Retina (tissue), 1 donor: ENCODE measurements at regions not wholly inside any gene's neighbourhood (a gene's known extent, or its start where the extent isn't known, plus 50 kb on each side); places are given as distances from the start of the nearest gene placed in this dataset.
"Not testable (repeated sequence)": the region's sequence is repeated elsewhere in the genome, so short reads cannot be mapped to it uniquely, and the experiment has no call there.

Experiments
- DNase-seq: peaks from one replicate; pipeline ENCODE4 v3.0.0-alpha.2; 2016

DNA sequence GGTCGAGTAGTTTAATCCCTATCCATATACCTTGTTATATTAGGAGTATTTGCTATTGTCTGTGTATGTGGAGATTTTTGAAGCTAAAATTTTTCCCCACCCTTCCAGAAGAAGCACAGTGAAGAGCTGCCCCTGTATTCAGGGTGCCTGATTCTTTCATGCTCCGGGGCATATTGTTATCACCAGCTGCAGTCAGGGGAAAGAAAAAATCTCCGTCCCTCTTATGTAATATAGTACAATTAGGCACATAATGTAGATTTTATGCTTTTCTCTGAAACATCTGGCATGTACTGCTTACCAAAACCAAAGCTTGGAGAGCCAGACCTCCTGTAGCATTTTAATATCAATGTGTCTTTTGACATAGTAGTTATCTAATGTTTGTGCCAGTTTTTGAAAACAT, 214.9 kb upstream of the EDNRB start:
- DNase-seq, result no peak

DNA sequence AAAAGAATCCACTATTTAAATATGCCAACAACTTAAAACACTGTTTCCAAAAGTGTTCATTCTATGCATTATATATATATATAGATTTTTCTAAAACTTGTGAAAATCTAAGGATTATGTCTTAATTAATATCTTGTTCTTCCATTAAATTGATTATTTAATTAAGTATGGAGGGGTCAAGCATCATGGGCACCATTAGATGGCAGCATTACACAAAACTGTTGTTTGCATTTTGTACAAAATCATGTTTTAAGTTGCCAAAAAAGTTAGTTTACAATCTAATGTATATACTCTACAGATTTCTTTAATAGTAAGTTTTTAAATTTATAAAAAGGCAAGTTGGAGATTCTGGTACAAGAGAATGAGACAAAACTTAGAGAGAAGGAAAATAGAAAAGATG, 213.2 kb upstream of the EDNRB start:
- no peak for DNase-seq

DNA sequence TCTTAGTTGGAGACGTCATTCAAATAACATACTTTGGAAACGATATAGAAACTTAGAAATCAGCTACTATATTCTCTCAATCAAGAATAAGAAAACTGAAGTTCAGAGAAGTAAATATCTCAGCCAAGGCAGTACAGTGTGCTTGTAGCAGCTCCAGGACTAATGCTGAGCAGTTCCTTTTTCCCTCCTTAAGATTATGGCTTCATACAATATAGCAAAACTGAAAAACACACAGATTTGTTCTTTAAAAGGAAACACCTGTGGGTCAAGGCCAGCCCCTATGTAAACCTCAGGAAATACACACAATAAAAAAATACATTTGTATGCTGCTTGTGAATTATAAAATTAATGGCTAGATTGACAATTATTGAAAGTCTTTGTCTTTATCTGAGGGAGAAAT, 212.7 kb upstream of the EDNRB start:
- no peak for DNase-seq

DNA sequence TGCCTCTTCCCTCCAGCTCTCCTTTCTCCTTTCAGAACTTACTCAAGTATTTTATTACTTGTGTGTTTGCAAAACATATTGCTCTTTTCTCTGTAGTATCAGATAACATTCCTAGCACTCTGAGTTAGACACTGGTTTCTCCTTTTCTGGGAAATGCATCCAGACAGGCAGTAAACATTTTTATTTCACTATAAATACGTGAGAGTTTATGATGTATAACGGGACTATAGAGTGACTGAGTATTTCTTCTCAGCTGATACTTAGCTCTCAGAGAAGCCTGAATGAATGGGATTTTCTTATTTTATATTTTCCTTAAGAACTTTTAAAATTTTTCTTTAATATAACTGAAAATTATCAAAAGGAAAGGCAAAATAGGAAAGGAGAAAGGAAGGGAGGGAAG, 211.2 kb upstream of the EDNRB start:
- DNase-seq, result no peak

DNA sequence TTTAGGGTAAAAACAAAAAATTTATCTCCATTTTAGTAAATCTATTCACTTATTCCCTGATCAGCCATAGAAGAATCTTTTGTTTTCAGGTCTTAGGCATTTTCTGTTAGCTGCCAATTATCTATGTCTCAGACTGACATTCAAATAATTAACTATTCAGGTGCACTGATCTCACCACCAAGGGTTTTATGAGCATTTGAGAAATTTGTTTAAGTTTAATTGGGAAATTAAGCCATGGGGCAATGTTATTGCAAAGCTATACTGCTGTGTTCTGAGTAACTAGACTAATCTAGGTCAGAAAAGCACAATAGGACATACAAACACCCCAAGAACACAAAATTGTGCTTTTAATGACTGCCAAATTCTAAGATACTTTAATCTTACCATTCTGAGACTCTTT, 210.7 kb upstream of the EDNRB start:
- peak; percentile 38 for DNase-seq

DNA sequence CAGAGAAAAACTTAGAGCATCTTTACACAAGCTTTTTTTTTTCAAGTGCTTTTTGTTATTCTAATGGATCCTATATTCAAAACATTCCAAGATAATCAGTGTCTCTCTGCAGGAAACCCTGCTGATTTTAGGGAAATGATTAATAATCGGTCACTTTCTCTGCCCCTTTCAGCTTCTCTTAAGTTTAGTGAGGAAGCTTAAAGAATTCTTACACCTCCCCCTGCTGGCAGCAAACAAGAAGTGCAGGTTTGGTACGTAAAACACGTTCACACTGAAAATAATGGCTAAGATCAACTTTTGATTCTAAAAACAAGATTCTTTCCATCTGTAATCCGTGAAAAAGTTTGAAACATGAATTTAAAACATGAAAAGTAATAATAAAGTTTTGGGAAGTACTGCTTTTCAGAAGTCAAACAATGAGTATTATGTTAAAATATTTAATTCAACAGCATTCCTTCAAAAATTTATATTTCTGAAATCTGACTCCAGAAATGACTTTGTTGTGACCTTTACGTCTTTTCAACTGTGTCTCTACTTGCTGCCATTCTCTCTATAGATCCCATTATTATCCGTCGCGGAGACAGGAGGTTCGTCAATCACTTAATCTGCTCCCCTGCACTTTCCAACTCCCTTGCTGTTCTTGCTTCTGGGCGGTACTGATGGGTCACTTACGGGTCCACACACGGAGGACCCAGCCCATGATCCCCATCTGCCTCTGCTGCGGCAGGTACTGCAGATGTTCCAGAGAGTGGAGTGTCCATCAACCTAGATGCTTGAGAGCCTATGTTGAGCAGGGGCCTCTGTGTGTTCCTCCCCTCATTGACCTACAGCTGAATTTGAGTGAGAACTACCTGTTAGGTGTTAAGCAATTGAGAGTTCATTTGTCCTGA, 203.1 kb upstream of the EDNRB start:
- peak; percentile 52 for DNase-seq

DNA sequence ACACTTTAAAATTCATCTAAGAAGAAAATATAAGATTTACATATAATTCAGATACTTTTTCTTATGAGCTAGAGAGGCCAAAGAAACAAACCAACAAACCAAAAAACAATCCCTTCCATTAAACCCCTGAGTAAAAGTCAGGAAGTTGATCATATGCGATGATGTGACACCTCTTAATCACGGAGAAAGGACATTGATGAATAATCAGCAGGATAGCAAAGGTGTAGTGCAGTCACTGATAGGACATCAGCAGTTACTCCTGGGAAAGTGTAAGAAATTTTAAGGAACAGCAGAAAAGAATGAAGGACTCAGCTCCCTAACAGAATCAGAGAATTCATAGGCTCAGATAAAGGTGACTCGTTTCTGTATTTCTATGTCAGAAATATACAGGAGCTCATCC, 202.4 kb upstream of the EDNRB start:
- DNase-seq, result no peak

DNA sequence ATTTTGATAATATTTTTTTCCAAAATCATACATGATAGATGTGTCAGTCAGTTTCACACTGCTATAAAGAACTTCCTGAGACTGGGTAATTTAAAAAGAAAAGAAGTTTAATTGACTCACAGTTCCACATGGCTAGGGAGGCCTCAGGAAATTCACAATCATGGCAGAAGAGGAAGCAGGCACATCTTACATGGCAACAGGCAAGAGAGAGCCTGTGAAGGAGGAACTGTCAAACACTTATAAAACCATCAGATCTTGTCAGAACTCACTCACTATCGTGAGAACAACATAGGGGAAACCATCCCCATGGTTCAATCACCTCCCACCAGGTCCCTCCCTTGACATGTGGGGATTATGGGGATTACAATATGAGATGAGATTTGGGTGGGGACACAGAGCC, 201.5 kb upstream of the EDNRB start:
- not testable (repeated sequence) for DNase-seq

DNA sequence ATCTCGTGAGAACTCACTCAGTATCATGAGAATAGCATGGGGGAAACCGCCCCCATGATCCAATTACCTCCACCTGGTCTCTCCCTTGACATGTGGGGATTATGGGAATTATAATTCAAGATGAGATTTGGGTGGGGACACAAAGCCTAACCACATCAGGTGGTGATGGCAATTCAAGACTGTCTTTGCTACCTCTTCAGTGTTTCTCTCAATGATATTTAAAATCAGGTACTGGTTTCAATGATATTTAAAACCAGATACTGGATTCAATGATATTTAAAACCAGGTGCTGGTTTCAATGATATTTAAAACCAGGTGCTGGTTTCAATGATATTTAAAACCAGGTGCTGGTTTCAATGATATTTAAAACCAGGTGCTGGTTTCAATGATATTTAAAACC, 198.4 kb upstream of the EDNRB start:
- not testable (repeated sequence) for DNase-seq

DNA sequence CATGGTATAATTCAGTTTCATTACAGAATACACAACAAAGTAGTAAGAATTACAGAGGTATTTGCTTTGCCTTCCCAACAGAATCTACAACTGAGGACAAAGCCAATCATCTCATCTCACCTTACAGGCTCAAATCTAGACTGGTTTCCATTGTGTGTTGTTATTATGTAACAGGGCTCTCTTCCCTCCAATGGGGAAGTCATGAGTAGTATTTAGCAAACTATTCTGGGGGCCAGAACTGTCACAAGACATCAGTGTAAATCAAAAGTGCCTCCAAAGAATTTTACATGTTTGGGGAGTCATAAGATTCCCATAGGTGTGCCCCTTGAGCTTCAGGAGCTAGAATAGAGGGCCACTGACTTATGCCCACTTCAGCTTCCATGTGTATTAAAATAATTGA, 187.0 kb upstream of the EDNRB start:
- DNase-seq, result no peak

DNA sequence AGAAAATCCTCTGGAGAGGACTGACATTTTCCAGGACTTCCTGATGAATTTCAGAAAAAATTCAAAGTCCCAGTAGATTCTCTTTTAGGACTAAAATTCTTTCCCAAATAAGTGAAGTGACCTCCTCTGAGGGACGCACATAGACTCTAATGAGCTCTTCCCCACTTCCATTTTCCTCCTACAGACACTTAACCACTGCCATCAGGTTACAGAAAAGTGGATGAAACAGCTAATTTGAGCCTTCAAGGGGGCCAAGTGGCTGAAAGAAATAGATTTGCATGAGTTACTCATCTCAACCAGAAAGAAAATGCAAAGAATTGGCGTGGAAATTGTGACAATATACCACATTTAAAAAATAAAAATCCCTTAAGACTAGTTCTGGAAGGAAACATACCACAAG, 185.3 kb upstream of the EDNRB start:
- no peak for DNase-seq

DNA sequence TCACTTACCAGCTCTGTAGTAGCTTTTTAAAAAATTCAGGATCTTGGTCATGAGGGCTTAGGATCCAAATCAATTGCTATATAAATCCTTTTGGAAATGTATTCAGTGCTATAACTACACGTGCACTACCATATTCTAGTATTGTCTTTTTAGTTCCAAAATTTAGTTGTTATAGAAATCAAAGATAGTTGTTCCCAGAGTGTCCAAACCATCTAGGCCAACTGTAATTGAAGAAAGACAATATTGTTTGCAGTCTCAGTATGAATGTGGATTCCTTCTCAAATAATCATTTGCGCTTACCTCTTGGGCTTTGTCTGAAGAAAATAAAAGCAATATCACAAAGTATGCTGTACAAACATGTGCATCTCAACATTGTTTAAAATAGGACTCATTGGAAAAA, 184.1 kb upstream of the EDNRB start:
- no peak for DNase-seq

DNA sequence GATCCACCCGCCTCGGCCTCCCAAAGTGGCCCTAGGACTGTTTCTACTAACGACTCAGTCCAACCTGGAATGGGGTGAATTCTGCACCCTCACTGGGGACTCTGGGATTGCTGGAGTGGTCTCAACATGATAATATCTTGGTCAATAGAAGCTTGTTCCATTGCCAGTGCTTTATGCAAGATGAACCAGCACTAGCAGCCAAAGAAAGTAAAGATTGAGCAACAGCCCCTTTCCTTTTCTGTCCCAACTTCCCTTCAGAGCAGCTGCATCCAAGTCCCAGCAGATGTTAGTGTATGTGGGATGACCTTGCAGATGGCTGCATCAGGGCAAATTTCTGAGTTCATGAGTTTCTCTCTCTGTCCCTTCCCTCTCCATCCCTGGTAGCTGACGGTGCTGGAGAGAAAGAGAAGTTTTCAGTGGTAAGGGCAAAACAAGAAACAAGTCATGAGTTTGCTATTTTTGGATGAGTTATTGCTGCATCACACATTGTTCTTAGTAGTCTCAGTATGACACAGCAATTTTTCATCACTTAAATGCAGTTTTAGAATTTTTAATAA, 183.6 kb upstream of the EDNRB start:
- DNase-seq, result no peak

DNA sequence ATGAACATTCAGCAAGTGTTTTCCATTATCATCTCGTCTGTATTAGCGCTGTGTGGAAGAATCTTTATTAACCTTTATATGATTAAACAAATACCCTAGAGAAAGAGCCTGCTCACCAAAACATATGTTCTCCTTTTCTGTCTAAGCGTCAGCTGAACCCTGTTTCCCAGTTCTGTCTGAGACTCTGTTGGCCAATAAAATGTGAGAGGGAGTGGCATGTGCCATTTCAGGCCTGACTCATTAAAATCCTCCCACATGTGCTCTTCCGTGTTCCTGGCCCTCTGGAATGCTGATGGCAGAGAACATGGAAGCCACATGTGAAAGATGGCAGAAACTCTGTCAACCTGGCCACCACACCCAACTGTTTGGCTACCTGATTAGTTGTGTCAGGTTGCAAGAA, 181.9 kb upstream of the EDNRB start:
- DNase-seq, result no peak

DNA sequence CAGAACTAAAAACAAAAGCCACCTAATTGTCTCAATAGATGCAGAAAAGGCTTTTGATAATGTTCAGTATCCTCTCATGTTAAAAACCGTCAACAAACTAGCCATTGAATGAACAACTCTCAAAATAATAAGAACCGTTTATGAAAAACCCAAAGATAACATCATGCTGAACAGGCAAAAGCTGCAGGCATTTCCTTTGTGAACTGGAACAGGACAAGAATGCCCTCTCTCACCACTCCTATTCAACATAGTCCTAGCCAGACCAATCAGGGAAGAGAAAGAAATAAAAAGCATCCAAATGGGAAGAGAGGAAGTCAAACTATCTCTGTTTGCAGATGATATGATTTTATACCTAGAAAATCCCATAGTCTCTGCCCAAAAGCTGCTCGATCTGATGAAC, 179.6 kb upstream of the EDNRB start:
- DNase-seq, result no peak

DNA sequence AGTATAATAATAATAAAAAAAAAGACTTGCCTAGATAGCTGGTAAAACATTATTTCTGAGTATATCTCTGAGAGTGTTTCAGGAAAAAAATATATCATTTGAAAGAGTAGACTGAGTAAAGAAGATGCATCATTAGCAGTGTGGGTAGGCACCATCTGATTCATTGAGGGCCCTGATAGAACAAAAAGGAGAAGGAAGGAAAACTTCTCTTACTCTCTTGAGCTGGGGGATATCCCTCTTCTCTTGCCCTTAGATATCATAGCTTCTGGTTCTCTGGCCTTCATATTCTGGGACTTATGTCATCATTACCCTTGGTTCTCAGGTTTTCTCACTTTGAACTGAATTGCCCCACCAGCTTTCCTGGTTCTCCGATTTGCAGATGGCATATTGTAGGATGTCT, 177.6 kb upstream of the EDNRB start:
- no peak for DNase-seq

DNA sequence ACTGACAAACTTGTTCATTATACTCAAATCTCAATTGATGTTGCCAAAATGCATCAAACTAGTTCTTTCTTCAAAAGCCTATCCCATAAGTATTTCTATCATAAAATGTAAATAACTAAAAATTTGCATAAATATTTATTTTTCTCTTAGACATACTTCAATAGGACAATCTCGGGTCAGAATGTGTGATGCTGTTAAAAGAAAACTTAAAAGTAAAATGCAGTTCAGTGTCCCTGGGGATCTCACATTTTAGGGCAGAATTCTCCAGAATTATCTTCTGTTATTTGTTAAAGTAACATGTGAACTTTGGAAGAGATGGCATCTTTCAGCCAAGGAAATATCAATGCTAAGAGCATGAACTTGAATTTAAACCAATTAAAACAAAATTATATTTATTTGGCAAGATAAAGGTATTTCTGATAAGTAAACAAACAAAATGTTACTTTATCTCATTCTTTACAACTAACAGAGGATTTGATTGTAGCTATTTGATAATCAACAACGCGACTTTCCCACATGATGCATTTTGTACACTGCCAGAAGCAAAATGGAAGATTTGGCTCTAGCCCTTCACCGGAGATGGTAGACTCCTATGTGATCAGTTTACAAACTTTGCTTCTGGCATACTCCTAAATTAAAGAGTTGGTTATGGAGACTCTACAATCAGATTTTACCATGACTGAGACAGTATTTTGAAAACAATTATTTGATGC, 169.5 kb upstream of the EDNRB start:
- no peak for DNase-seq

DNA sequence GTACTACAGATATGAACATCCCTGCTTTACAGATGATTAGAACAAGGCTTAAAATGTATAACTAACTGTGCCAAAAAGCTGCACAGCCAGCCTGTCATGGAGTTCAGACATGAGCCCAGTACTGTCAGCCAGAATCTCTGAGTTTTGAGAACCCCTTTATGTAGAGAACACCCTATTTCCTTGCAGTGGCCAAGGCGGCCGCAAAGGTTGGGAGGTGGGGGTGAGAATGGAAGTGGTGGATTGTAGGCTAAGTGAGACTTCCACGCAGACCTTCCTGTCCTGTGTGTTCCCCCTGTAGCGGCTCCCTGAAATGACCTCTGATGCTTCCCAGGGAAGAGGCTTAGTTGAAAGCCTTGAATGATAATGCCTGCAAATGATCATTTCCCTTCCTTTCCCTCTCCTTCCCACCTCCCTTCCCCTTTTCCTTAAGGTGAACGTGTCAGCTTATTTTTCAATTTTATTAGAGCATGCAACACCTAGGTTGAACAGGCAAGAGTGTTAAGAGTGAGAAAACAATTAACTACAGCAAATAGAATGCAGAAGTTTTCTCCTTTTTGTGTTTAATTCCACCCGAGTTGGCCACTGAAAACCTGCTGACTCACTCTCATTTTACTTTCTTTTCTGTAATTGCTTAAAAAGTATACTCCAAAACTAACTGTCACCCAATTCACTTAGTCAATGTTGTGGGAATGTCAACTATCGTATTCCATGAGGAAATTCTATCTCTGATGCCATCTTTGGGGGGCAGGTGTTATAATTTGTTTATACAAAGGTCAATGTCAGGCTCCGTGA, 167.0 kb upstream of the EDNRB start:
- no peak for DNase-seq

DNA sequence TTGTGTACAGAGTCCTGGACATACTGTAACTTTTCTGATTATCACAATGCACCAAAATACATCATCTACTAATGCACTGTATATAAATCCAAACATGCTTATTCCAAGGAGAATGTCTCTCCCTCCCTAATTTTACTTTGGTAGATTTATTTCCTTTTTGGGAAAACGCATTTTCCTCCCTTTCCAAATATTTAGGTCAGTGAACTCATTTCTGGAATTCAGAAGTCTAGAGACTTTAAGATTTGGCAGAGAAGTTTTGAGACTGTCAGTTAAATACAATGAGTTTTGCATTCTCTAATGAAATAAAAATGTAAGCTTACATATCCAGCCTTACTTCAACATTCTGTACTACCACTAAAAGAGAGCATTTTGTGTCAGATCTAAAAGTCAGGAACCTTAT, 165.8 kb upstream of the EDNRB start:
- no peak for DNase-seq

DNA sequence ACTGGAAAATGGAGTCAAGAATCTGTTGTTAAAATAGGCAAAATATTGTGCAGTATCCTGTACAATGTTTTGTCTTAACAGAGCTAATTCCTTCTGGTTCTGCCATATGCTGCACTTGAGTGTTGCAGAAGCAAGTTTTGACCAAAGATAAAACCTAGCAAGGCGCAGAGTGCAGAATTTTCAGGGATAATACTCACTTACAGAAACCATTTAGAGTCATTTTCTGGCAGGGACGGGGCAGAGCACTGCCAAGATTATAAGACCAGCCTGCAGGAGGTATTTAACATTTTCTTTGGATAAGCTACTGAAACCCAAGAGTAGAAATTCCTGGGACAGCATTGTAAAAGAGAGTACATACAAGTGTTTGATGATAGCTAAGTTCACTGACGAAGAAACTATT, 159.5 kb upstream of the EDNRB start:
- no peak for DNase-seq

DNA sequence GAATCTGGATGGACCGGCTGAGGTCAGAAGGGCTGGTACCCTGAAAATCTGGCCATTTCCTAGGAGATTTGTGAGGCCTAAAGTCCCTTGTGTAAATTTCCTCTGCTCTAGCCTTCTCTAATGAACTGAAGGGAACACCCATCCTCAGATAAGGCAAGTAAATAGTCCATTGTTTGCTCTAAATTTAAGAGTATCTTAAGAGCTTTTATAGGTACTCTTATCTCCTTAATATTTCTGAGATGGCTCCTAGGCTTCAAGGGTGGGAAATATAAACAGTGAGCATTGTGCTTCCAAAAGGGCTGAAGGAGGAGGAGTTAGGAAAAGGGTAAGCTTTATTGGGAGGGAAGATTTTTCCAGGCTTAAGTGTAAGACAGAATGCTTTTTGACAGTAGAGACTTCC, 148.7 kb upstream of the EDNRB start:
- DNase-seq, result no peak

DNA sequence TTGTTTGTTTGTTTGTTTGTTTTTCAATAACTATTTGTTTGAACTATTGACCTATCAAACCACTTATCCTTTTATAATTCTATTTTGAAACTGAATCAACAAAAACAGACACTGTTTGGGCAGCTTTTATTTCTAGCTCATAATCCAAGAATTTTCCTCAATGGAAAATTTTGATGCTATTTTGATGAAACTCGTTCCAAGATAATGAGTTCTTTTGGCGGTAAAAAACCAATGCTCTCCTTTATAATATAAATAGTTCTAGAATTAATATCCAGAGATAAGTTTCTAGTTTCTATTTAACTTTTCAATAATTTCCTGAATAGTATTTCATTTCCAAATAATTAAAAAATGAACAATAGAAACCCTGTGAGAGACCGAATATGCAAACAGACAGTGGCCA, 146.5 kb upstream of the EDNRB start:
- DNase-seq, result no peak

DNA sequence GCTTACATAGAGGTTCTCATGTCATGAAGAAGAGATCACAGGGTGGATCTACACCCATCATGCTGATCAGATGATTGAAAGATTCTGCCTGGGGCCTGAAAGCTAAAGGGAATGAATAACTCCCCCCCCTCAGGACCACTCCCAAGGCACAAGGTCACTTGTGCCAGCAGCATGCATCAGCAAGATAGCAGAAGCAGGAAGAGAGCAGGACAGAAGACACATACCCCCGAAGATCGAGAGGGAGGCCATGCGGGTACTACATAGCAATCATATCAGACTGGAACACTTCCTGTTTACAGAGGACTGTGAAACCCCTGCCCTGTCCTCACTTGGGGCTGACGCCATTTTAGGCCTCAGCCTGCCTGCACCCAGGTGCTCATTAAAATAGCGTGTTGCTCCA, 143.2 kb upstream of the EDNRB start:
- DNase-seq, result no peak
